HuH-7.5 (cell line): ENCODE measurements at regions not wholly inside any gene's neighbourhood (a gene's known extent, or its start where the extent isn't known, plus 50 kb on each side); places are given as distances from the start of the nearest gene placed in this dataset.
"Not testable (repeated sequence)": the region's sequence is repeated elsewhere in the genome, so short reads cannot be mapped to it uniquely, and the experiment has no call there.

ENCODE experiments used
- DNase-seq: peaks from one replicate; pipeline ENCODE4 v3.0.0; 2011; ENCODE audit warnings: low spot score

GRCh38 chr16:60261425-60261824 lies 1527.3 kb upstream of the GOT2 start:
- DNase-seq, result no peak

DNA sequence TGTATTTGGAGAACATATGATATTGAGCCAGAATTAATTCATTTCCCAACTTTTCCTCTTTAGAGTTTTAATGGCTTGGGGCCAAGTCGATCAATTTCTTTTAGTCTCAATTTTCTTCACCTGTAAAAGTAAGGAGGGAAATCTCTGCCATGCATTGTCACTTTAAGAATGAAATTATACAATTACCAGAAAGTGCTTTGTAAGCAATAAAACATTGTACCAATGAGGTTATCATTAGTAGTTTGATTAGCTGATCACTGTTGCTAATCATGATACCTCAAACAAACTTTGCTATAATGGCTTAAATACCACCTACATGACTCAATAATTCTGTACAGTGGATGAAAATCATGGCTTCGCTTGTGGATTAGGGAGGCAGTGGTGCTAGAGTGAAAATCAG lies 1525.8 kb upstream of the GOT2 start:
- no peak for DNase-seq

DNA sequence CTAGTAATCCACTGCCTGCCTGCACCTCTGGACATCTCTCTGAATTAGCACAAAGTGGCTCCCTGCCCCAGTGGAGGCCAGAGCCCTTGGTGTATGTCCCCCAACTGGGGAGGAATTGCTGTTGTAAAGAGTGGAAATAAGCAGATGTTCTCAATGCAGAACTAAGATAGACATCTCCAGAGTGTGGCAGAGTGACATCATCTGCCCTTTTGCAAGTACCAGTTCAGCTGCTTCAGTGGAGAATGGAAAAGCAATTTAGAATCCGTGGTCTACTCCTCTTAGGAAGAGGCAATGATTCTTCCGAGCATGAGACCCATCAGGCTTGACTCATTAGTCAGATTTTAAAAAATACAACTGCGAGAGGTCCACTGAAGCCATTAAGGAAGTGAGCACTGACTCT lies 1512.0 kb upstream of the GOT2 start:
- no peak for DNase-seq

DNA sequence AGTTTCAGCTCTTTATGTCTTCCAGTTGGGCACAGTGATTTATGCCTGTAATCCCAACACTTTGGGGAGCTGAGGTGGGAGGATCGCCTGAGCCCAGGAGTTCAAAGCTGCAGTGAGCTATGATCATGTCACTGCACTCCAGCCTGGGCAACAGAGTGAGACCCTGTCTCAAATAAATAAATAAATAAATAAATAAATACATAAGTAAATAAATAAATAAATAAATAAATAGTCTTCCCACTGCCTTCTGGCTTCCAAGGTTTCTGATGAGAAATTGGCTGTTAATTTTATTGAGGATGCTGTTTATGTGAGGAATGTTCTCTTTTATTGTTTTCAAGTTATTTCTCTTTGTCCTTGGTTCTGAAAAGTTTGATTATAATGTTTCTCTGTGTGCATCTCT lies 1507.6 kb upstream of the GOT2 start:
- DNase-seq, result no peak

GRCh38 chr16:60230666-60231065 lies 1496.5 kb upstream of the GOT2 start:
- no peak for DNase-seq

- no peak for DNase-seq
Observed at GRCh38 chr16:60225541-60225940, 1491.4 kb upstream of the GOT2 start.

GRCh38 chr16:60217787-60218186 lies 1483.7 kb upstream of the GOT2 start:
- no peak for DNase-seq

DNA sequence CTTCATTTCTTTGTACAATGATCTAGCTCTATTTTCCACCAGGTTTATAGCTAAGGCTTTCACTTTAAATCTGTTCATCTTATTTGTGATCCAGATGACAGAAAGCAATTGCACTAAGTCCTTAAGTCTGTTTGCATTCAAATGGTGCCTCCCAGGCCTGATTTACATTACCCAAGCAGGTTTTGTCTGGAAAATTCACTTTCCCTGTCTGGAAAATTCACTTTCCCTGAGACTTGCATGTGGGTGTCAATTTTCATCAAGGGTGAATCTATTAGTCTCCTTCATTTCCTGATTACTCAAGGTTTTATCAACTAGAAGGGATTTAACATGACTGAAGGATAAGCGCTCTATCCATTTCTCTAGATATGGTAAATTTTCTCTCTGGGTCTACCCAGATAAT lies 1480.2 kb upstream of the GOT2 start:
- DNase-seq, result no peak

- no peak for DNase-seq
Observed at GRCh38 chr16:60206516-60206915, 1472.4 kb upstream of the GOT2 start.

- DNase-seq, result no peak
Observed at GRCh38 chr16:60204181-60204580, 1470.1 kb upstream of the GOT2 start.

GRCh38 chr16:60203525-60204124 lies 1469.5 kb upstream of the GOT2 start:
- no peak for DNase-seq

- DNase-seq, result not testable (repeated sequence)
Observed at GRCh38 chr16:60200729-60201128, 1466.6 kb upstream of the GOT2 start.

DNA sequence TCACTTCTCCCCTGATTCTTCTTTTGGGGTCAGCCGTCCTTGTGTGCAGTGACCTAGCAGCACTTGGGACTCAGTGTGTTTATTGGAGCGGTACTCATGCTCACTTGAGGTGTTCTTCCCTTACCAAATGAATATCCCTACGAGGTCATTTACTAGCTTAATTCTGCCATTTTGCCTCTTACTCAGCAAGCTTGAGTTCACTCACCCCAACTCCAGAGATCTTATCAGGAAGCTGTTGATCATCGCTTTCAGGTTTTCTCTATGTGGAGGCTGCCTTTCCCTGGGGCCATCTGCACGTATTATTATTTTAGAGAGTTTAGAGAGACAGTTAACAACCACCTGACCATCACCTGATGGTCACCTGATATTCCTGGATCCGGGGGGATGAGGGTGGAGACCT lies 1466.0 kb upstream of the GOT2 start:
- no peak for DNase-seq

- DNase-seq, result no peak
Observed at GRCh38 chr16:60199150-60199549, 1465.0 kb upstream of the GOT2 start.

- DNase-seq, result no peak
Observed at GRCh38 chr16:60181536-60181935, 1447.4 kb upstream of the GOT2 start.

GRCh38 chr16:60180609-60181008 lies 1446.5 kb upstream of the GOT2 start:
- no peak for DNase-seq

- no peak for DNase-seq
Observed at GRCh38 chr16:60170196-60170595, 1436.1 kb upstream of the GOT2 start.

GRCh38 chr16:60166111-60166510 lies 1432.0 kb upstream of the GOT2 start:
- DNase-seq, result no peak

DNA sequence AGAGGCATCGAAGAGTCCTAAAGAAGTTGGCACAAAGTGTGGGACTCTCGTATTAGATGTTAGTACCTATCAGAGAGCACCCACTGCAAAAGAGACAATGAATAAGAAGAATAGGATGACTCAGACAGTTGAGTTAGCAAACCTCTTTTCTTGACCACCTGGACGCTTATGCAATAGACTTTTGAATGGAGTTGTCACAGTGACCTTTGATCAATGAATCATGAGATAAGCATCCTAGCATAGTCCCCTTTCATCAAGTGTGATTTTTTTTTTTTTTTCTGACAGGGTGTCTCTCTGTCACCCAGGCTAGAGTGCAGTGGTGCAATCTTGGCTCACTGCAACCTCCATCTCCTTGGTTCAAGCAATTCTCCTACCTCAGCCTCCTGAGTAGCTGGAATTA lies 1417.9 kb upstream of the GOT2 start:
- DNase-seq, result no peak

DNA sequence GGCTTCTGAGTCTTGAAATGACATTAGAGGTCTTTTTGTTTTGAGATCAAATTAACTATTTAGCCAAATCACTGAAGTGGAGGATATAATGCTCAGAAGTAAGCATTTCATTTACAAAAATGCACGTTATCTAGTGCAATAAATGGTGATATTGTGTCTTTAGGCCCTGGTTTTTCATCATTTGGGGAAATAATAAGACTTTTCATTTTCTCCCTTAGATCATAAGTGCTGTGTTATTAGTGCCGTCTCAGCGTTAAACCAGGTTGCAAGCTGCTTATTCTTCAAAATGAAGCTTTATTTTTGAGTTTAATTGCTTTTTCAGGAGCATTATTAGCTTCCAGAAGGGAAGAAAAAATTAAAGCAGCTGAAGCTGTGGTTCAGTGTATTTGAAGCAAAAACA lies 1416.8 kb upstream of the GOT2 start:
- DNase-seq, result no peak

- DNase-seq, result no peak
Observed at GRCh38 chr16:60143348-60143705, 1409.2 kb upstream of the GOT2 start.

DNA sequence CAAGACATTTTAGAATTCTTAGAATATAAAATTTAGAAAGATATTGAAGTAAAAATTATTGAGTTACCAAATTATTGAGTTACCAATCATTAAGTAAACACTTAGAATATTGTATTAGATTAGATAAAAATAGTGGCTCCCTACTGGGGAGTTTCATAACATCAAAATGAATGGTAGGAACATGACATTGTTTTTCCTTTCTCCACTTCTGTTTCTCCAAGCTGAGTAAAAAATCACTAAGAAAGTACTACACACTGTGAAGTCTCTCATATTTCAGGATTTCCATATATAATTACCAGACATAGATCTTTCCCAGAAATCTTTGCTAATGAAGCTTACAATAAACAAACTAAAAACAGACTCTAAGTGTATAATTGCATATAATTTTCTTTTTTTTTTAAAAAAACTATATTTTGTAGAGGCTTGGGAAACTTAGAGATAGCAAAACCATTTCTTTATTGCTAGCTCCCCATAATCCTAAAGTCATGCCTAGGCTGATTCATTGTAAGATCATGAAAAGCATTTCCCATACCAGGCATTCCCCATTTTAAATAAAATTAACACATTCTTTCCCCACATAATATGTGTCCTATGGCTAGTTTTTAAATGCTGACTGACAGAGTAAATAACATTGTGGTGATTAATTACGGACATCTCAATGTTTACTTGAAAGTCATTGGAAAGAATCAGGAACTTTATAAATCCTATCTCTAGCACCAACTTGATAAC lies 1408.7 kb upstream of the GOT2 start:
- DNase-seq, result no peak

GRCh38 chr16:60137891-60138290 lies 1403.8 kb upstream of the GOT2 start:
- no peak for DNase-seq

GRCh38 chr16:60127196-60127595 lies 1393.1 kb upstream of the GOT2 start:
- DNase-seq, result no peak
